OCI-LY1 (cell line): ENCODE measurements at regions not wholly inside any gene's neighbourhood (a gene's known extent, or its start where the extent isn't known, plus 50 kb on each side); places are given as distances from the start of the nearest gene placed in this dataset.

Experiments used
- H2AFZ ChIP-seq: fragments of 200-600 bp; sonication (generic), shearing (Covaris generic); 2 replicates; pipeline ENCODE4 v1.6.0; 2014; ENCODE audit warnings: antibody characterized with exemption, mild to moderate bottlenecking, low read length
- H3F3A ChIP-seq: fragments of 200-600 bp; sonication (generic), shearing (Covaris generic); 2 replicates; pipeline ENCODE4 v1.6.0; 2014; ENCODE audit warnings: mild to moderate bottlenecking, antibody characterized with exemption, low read length, moderate library complexity; ENCODE audit not compliant: insufficient read depth
- H3K27ac ChIP-seq: fragments of 200-600 bp; sonication (generic); 2 replicates; pipeline ENCODE4 v1.5.1; 2014; ENCODE audit warnings: low read length, mixed run types, mild to moderate bottlenecking, low read depth; ENCODE audit not compliant: poor library complexity, severe bottlenecking
- H3K27me3 ChIP-seq: fragments of 200-600 bp; sonication (generic); 2 replicates; pipeline ENCODE4 v1.6.0; 2014; ENCODE audit warnings: antibody characterized with exemption, mild to moderate bottlenecking, low read length, moderate library complexity; ENCODE audit not compliant: insufficient read depth
- H3K36me3 ChIP-seq: fragments of 200-600 bp; sonication (generic); 2 replicates; pipeline ENCODE4 v1.6.1; 2014; ENCODE audit warnings: mild to moderate bottlenecking, antibody characterized with exemption, low read length, moderate library complexity, mixed read lengths; ENCODE audit not compliant: insufficient read depth
- H3K4me1 ChIP-seq: fragments of 200-600 bp; sonication (generic); 2 replicates; pipeline ENCODE4 v1.5.1; 2014; ENCODE audit warnings: mild to moderate bottlenecking, low read length, moderate library complexity; ENCODE audit not compliant: insufficient read depth, severe bottlenecking
- H3K4me2 ChIP-seq: fragments of 200-600 bp; sonication (generic), shearing (Covaris generic); 2 replicates; pipeline ENCODE4 v1.6.1; 2014; ENCODE audit warnings: low read length
- H3K4me3 ChIP-seq: fragments of 200-600 bp; sonication (generic); 2 replicates; pipeline ENCODE4 v1.5.1; 2014; ENCODE audit warnings: low read length, low read depth, mild to moderate bottlenecking, mixed read lengths; ENCODE audit not compliant: poor library complexity, severe bottlenecking
- H3K79me2 ChIP-seq: fragments of 200-600 bp; shearing (Covaris generic); 2 replicates; pipeline ENCODE4 v1.6.1; 2016; ENCODE audit warnings: mixed run types, low read length, mixed read lengths; ENCODE audit not compliant: insufficient read depth
- H3K9ac ChIP-seq: fragments of 200-600 bp; sonication (generic), shearing (Covaris generic); 2 replicates; pipeline ENCODE4 v1.6.1; 2014; ENCODE audit warnings: mild to moderate bottlenecking, low read length, mixed read lengths
- H3K9me2 ChIP-seq: fragments of 200-600 bp; sonication (generic), shearing (Covaris generic); 2 replicates; pipeline ENCODE4 v1.6.1; 2014; ENCODE audit warnings: low read depth, mild to moderate bottlenecking, low read length, mixed read lengths
- H3K9me3 ChIP-seq: fragments of 200-600 bp; shearing (Covaris generic); 2 replicates; pipeline ENCODE4 v1.6.1; 2014; ENCODE audit warnings: low read length, mixed read lengths
- H4K20me1 ChIP-seq: fragments of 200-600 bp; sonication (generic), shearing (Covaris generic); 2 replicates; pipeline ENCODE4 v1.6.0; 2016; ENCODE audit warnings: mild to moderate bottlenecking, low read length; ENCODE audit not compliant: insufficient read depth
- CTCF ChIP-seq: fragments of 200-600 bp; sonication (generic), shearing (Covaris generic); IDR thresholded peaks from 2 replicates; pipeline ENCODE4 v1.5.1; 2017; ENCODE audit warnings: mild to moderate bottlenecking, antibody characterized with exemption, low read length, moderate library complexity, mixed read lengths
- EZH2 ChIP-seq: fragments of 200-600 bp; sonication (generic), shearing (Covaris generic); IDR thresholded peaks from 2 replicates; pipeline ENCODE4 v1.8.0; 2017; ENCODE audit warnings: borderline replicate concordance, mixed run types, mild to moderate bottlenecking, antibody characterized with exemption, low read length, moderate library complexity, mixed read lengths

- no peak overlapping the region for H3K4me2 ChIP-seq
- no peaks in the 10 kb centered on the region for H3K79me2 ChIP-seq
These were observed 53.5 kb upstream of the ABL1 start for GRCh38 chr9:130781569-130781968.

GRCh38 chr9:130782886-130783530 is 52.0 kb upstream of the ABL1 start:
- H2AFZ ChIP-seq: no peak overlapping the region
- H3K79me2 ChIP-seq: no peaks in the 10 kb centered on the region
- H4K20me1 ChIP-seq: no peaks in the 10 kb centered on the region
- H3K4me1 ChIP-seq: no peaks in the 10 kb centered on the region
- no peaks in the 10 kb centered on the region for H3K36me3 ChIP-seq
- H3K4me3 ChIP-seq: no peak overlapping the region
- H3K9me3 ChIP-seq: no peaks in the 10 kb centered on the region
- H3K27me3 ChIP-seq: no peaks in the 10 kb centered on the region
- H3K27ac ChIP-seq: no peak overlapping the region
- H3K9me2 ChIP-seq: no peaks in the 10 kb centered on the region
- H3K4me2 ChIP-seq: no peak overlapping the region
- no peaks in the 10 kb centered on the region for H3F3A ChIP-seq
- TF ChIP-seq CTCF (no peak), EZH2 (no peak)
- H3K9ac ChIP-seq: no peak overlapping the region

More at GRCh38 chr9:130781569-130781968, 53.5 kb upstream of the ABL1 start:
- Histone ChIP-seq H3K9me3 (no peaks in the 10 kb centered on the region), H3K27me3 (no peaks in the 10 kb centered on the region), H3K27ac (no peak overlapping the region), H3K36me3 (no peaks in the 10 kb centered on the region), H3K9ac (no peak overlapping the region), H3F3A (no peaks in the 10 kb centered on the region), H4K20me1 (no peaks in the 10 kb centered on the region), H2AFZ (no peak overlapping the region), H3K4me3 (no peak overlapping the region), H3K4me1 (no peaks in the 10 kb centered on the region), H3K9me2 (no peaks in the 10 kb centered on the region)
- no peak for TF ChIP-seq CTCF
- no peak for TF ChIP-seq EZH2

GRCh38 chr9:130785053-130785452 is 50.0 kb upstream of the ABL1 start:
- Histone ChIP-seq H2AFZ (no peak overlapping the region), H3K9me3 (peaks cover 13% of the 10 kb centered on the region), H3K27ac (no peak overlapping the region), H3K27me3 (no peaks in the 10 kb centered on the region), H3K4me1 (no peaks in the 10 kb centered on the region), H3K4me3 (no peak overlapping the region), H3K79me2 (no peaks in the 10 kb centered on the region), H4K20me1 (no peaks in the 10 kb centered on the region), H3K36me3 (no peaks in the 10 kb centered on the region), H3K9me2 (no peaks in the 10 kb centered on the region), H3K4me2 (no peak overlapping the region), H3F3A (no peaks in the 10 kb centered on the region), H3K9ac (no peak overlapping the region)
- TF ChIP-seq EZH2 (no peak), CTCF (no peak)
